H9 (cell line): ENCODE measurements at regions not wholly inside any gene's neighbourhood (a gene's known extent, or its start where the extent isn't known, plus 50 kb on each side); places are given as distances from the start of the nearest gene placed in this dataset.

Source experiments
- DNase-seq: peaks from one replicate; pipeline ENCODE4 v3.0.0-alpha.2; 2017
- H2AFZ ChIP-seq: one replicate; pipeline ENCODE4 v1.6.1; 2013; ENCODE audit warnings: mild to moderate bottlenecking, low read length, control low read depth, moderate library complexity
- H2AK5ac ChIP-seq: 2 replicates; pipeline ENCODE4 v1.6.1; 2013; ENCODE audit warnings: low read length, control low read depth, mixed read lengths; ENCODE audit not compliant: insufficient read length
- H2BK120ac ChIP-seq: one replicate; pipeline ENCODE4 v1.6.1; 2013; ENCODE audit warnings: low read depth, mild to moderate bottlenecking, low read length, control low read depth, inconsistent platforms; ENCODE audit not compliant: poor library complexity, severe bottlenecking
- H2BK12ac ChIP-seq: 2 replicates; pipeline ENCODE4 v1.6.1; 2013; ENCODE audit warnings: low read length, control low read depth, mixed read lengths, low read depth; ENCODE audit not compliant: insufficient read length
- H2BK15ac ChIP-seq: 2 replicates; pipeline ENCODE4 v1.6.1; 2013; ENCODE audit warnings: low read depth, low read length, control low read depth
- H2BK20ac ChIP-seq: one replicate; pipeline ENCODE4 v1.6.1; 2013; ENCODE audit warnings: low read depth, mild to moderate bottlenecking, low read length, control low read depth, inconsistent platforms; ENCODE audit not compliant: poor library complexity, severe bottlenecking
- H2BK5ac ChIP-seq: 2 replicates; pipeline ENCODE4 v1.6.1; 2013; ENCODE audit warnings: low read length, control low read depth, mixed read lengths; ENCODE audit not compliant: insufficient read length
- H3K14ac ChIP-seq: 2 replicates; pipeline ENCODE4 v1.6.1; 2013; ENCODE audit warnings: low read length, control low read depth; ENCODE audit not compliant: insufficient read depth
- H3K18ac ChIP-seq: 2 replicates; pipeline ENCODE4 v1.6.1; 2013; ENCODE audit warnings: low read depth, mild to moderate bottlenecking, mixed read lengths, low read length, control low read depth; ENCODE audit not compliant: insufficient read length
- H3K23ac ChIP-seq: 2 replicates; pipeline ENCODE4 v1.6.1; 2013; ENCODE audit warnings: low read length, control low read depth, mixed read lengths, low read depth; ENCODE audit not compliant: insufficient read length
- H3K23me2 ChIP-seq: 2 replicates; pipeline ENCODE4 v1.6.1; 2013; ENCODE audit warnings: low read depth, mild to moderate bottlenecking, mixed read lengths, low read length, control low read depth; ENCODE audit not compliant: insufficient read length, poor library complexity, severe bottlenecking
- H3K27ac ChIP-seq: 2 replicates; pipeline ENCODE4 v1.5.1; 2013; ENCODE audit warnings: low read length, control low read depth, mixed read lengths, low read depth; ENCODE audit not compliant: insufficient read length
- H3K27me3 ChIP-seq: 2 replicates; pipeline ENCODE4 v1.6.1; 2013; ENCODE audit warnings: low read length, control low read depth, inconsistent platforms; ENCODE audit not compliant: insufficient read depth
- H3K4ac ChIP-seq: 2 replicates; pipeline ENCODE4 v1.6.1; 2013; ENCODE audit warnings: low read depth, mild to moderate bottlenecking, control low read depth, inconsistent platforms, low read length, moderate library complexity
- H3K4me1 ChIP-seq: 2 replicates; pipeline ENCODE4 v1.6.1; 2013; ENCODE audit warnings: low read length, control low read depth, inconsistent platforms; ENCODE audit not compliant: insufficient read depth
- H3K4me2 ChIP-seq: 2 replicates; pipeline ENCODE4 v1.6.1; 2013; ENCODE audit warnings: low read length, control low read depth, mixed read lengths; ENCODE audit not compliant: insufficient read length, insufficient read depth
- H3K56ac ChIP-seq: 2 replicates; pipeline ENCODE4 v1.6.1; 2013; ENCODE audit warnings: low read depth, mild to moderate bottlenecking, mixed read lengths, low read length, control low read depth; ENCODE audit not compliant: insufficient read length
- H3K79me1 ChIP-seq: 2 replicates; pipeline ENCODE4 v1.6.1; 2013; ENCODE audit warnings: low read depth, mild to moderate bottlenecking, moderate library complexity, low read length, control low read depth, inconsistent platforms; ENCODE audit not compliant: insufficient read depth, poor library complexity, severe bottlenecking
- H3K79me2 ChIP-seq: 2 replicates; pipeline ENCODE4 v1.6.1; 2013; ENCODE audit warnings: low read length, control low read depth, inconsistent platforms; ENCODE audit not compliant: insufficient read depth
- H3K9ac ChIP-seq: 2 replicates; pipeline ENCODE4 v1.6.1; 2013; ENCODE audit warnings: low read length, control low read depth, mixed read lengths; ENCODE audit not compliant: insufficient read length; ENCODE audit errors: extremely low read depth
- H3K9me3 ChIP-seq: one replicate; pipeline ENCODE4 v1.6.1; 2013; ENCODE audit warnings: low read depth, low read length, inconsistent platforms; ENCODE audit not compliant: control insufficient read depth
- H3T11ph ChIP-seq: one replicate; pipeline ENCODE4 v1.6.1; 2013; ENCODE audit warnings: mild to moderate bottlenecking, low read length, control low read depth, inconsistent platforms
- H4K20me1 ChIP-seq: one replicate; pipeline ENCODE4 v1.6.1; 2013; ENCODE audit not compliant: control insufficient read depth, insufficient read length, insufficient read depth
- H4K5ac ChIP-seq: 2 replicates; pipeline ENCODE4 v1.6.1; 2013; ENCODE audit warnings: low read depth, mild to moderate bottlenecking, mixed read lengths, low read length, control low read depth; ENCODE audit not compliant: insufficient read length
- H4K8ac ChIP-seq: replicated peaks from 2 replicates; pipeline ENCODE4 v1.6.1; 2013; ENCODE audit warnings: low read length, control low read depth, mixed read lengths, low read depth; ENCODE audit not compliant: insufficient read length
- H4K91ac ChIP-seq: 2 replicates; pipeline ENCODE4 v1.6.1; 2013; ENCODE audit warnings: low read depth, mild to moderate bottlenecking, moderate library complexity, mixed read lengths, low read length, control low read depth; ENCODE audit not compliant: insufficient read length
- H3K27ac Mint-ChIP-seq, 3 experiments: 2 replicates in 2 of 3; 3 replicates in 1 of 3; pipeline ENCODE4 v1.8.0; 2020 to 2021; ENCODE audit warnings: mixed read lengths in 3 of 3, mild to moderate bottlenecking in 1 of 3, moderate library complexity in 1 of 3
- H3K27me3 Mint-ChIP-seq: 2 replicates; pipeline ENCODE4 v1.8.0; 2021; ENCODE audit warnings: low read depth, mild to moderate bottlenecking, moderate library complexity, mixed read lengths
- H3K36me3 Mint-ChIP-seq, 3 experiments: 2 replicates in 2 of 3; 3 replicates in 1 of 3; pipeline ENCODE4 v1.8.0; 2020 to 2021; ENCODE audit warnings: low read depth in 3 of 3, mixed read lengths in 3 of 3; ENCODE audit not compliant: insufficient read depth in 1 of 3
- H3K4me1 Mint-ChIP-seq, 2 experiments: 2 replicates each; pipeline ENCODE4 v1.8.0; 2020; ENCODE audit warnings: mixed read lengths in 2 of 2
- H3K4me3 Mint-ChIP-seq, 2 experiments: 2 replicates in 1 of 2; 3 replicates in 1 of 2; pipeline ENCODE4 v1.8.0; 2020 to 2021; ENCODE audit warnings: mild to moderate bottlenecking in 2 of 2, mixed read lengths in 2 of 2, moderate library complexity in 1 of 2
- H3K9me3 Mint-ChIP-seq, 2 experiments: 2 replicates in 1 of 2; 3 replicates in 1 of 2; pipeline ENCODE4 v1.8.0; 2020; ENCODE audit warnings: mild to moderate bottlenecking in 2 of 2, mixed read lengths in 2 of 2, moderate library complexity in 1 of 2
- WGBS: extraction: QIAGEN DNeasy Blood & Tissue Kit; methylation state at CpG from one replicate; pipeline ENCODE4 v1.1.7; 2013; ENCODE audit warnings: missing lambda C conversion rate, low lambda C conversion rate, mixed read lengths; ENCODE audit not compliant: insufficient read length; ENCODE audit errors: extremely low coverage; 5-methylcytosine and 5-hydroxymethylcytosine counted together
- TF ChIP-seq, protein P1 (sequence below): fragments of 200-600 bp; sonication (generic); conservative IDR thresholded peaks from 3 replicates; pipeline ENCODE4 v1.8.0; 2021; ENCODE audit warnings: antibody characterized with exemption, mild to moderate bottlenecking

DNA sequence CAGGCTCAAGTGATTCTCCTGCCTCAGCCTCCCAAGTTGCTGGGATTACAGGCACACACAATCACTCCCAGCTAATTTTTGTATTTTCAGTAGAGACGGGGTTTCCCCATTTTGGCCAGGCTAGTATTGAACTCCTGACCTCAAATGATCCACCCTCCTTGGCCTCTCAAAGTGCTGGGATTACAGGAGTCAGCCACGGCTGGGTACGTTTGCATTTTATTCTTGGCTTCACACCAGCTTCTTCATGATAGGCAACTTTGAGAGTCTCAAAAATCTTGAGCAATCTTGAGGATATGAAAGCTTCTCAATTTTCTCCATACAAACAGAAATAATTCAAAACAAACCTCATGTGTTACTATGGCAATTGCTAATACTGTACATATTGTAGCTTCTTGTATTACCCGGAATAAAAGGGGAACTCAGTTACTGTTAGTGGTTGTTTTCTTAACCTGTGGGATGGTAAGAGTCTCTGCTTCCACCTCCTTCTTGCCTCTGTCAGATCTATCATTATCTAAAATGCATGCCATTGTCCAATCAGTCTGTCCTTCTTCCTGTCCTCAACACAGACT lies 102.9 kb upstream of the SYT4 start:
- H2BK20ac ChIP-seq = no peak overlapping the region
- H2AFZ ChIP-seq = no peak overlapping the region
- no peaks in the 10 kb centered on the region for H4K20me1 ChIP-seq
- H3K23me2 ChIP-seq = no peaks in the 10 kb centered on the region
- Mint-ChIP-seq H3K36me3 (peaks cover 0 to 2% (median 2%) of the 10 kb centered on the region in 3 experiments; a peak in 2 of 7 replicates), H3K4me3 (no peak overlapping the region), H3K9me3 (peaks cover 2 to 4% of the 10 kb centered on the region in 2 experiments; a peak in 3 of 5 replicates), H3K27ac (no peak overlapping the region), H3K4me1 (peaks cover 8 to 16% of the 10 kb centered on the region in 2 experiments), H3K27me3 (no peaks in the 10 kb centered on the region)
- no peak overlapping the region for H3K4ac ChIP-seq
- H4K91ac ChIP-seq = no peak overlapping the region
- no peaks in the 10 kb centered on the region for H3K27me3 ChIP-seq
- no peaks in the 10 kb centered on the region for H3K79me2 ChIP-seq
- H3K9me3 ChIP-seq = no peaks in the 10 kb centered on the region
- WGBS = no CpG with 5 or more reads among the region's 4 CpGs
- H3K18ac ChIP-seq = no peak overlapping the region
- H2BK120ac ChIP-seq = no peak overlapping the region
- no peaks in the 10 kb centered on the region for H3K4me1 ChIP-seq
- H4K8ac ChIP-seq = no peak overlapping the region
- no peak overlapping the region for H3K14ac ChIP-seq
- H3K9ac ChIP-seq = no peak overlapping the region
- H2BK15ac ChIP-seq = no peak overlapping the region
- H2BK5ac ChIP-seq = no peak overlapping the region
- no peak for DNase-seq
- no peak overlapping the region for H3T11ph ChIP-seq
- no peaks in the 10 kb centered on the region for H3K79me1 ChIP-seq
- no peak overlapping the region for H4K5ac ChIP-seq
- no peak overlapping the region for H3K27ac ChIP-seq
- H2AK5ac ChIP-seq = no peak overlapping the region
- H3K23ac ChIP-seq = no peak overlapping the region
- no peak overlapping the region for H2BK12ac ChIP-seq
- TF ChIP-seq, protein P1, sequence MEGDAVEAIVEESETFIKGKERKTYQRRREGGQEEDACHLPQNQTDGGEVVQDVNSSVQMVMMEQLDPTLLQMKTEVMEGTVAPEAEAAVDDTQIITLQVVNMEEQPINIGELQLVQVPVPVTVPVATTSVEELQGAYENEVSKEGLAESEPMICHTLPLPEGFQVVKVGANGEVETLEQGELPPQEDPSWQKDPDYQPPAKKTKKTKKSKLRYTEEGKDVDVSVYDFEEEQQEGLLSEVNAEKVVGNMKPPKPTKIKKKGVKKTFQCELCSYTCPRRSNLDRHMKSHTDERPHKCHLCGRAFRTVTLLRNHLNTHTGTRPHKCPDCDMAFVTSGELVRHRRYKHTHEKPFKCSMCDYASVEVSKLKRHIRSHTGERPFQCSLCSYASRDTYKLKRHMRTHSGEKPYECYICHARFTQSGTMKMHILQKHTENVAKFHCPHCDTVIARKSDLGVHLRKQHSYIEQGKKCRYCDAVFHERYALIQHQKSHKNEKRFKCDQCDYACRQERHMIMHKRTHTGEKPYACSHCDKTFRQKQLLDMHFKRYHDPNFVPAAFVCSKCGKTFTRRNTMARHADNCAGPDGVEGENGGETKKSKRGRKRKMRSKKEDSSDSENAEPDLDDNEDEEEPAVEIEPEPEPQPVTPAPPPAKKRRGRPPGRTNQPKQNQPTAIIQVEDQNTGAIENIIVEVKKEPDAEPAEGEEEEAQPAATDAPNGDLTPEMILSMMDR = no peak
- no peak overlapping the region for H3K56ac ChIP-seq
- no peak overlapping the region for H3K4me2 ChIP-seq
